Psoas muscle (tissue), 7 donors: ENCODE measurements at regions not wholly inside any gene's neighbourhood (a gene's known extent, or its start where the extent isn't known, plus 50 kb on each side); places are given as distances from the start of the nearest gene placed in this dataset.
A peak's percentile ranks its signal among the peaks of the same experiment; 100 is the strongest.

Experiments used
- ATAC-seq, 4 donors: fragments of 200-7000 bp; cut with Tn5 transposase; one replicate each; pipeline ENCODE4 v1.9.1; 2020; ENCODE audit warnings: moderate library complexity in 3 of 4, mild to moderate bottlenecking in 2 of 4
- DNase-seq, 2 donors: peaks; one replicate each; pipeline ENCODE4 v3.0.0-alpha.2; 2020
- H3K27ac ChIP-seq: fragments of 200-600 bp; one replicate; pipeline ENCODE4 v1.8.0; 2022
- H3K27me3 ChIP-seq, 3 donors: fragments of 200-600 bp in 1 of 3; one replicate each; pipeline versions ENCODE4 v1.6.1 to v1.8.0; 2013 to 2022; ENCODE audit warnings: low read length in 2 of 3, mild to moderate bottlenecking in 2 of 3, moderate library complexity in 1 of 3; ENCODE audit not compliant: insufficient read depth in 3 of 3
- H3K36me3 ChIP-seq, 2 donors: fragments of 200-600 bp in 1 of 2; one replicate each; pipeline versions ENCODE4 v1.6.1 to v1.8.0; 2013 to 2022; ENCODE audit warnings: low read depth in 1 of 2, mild to moderate bottlenecking in 1 of 2, moderate library complexity in 1 of 2; ENCODE audit not compliant: insufficient read depth in 1 of 2
- H3K4me1 ChIP-seq: fragments of 200-600 bp; one replicate; pipeline ENCODE4 v1.8.0; 2022
- H3K4me3 ChIP-seq: fragments of 200-600 bp; one replicate; pipeline ENCODE4 v1.8.0; 2022; ENCODE audit warnings: mild to moderate bottlenecking
- H3K9me3 ChIP-seq: fragments of 200-600 bp; one replicate; pipeline ENCODE4 v1.8.0; 2022
- CTCF ChIP-seq: fragments of 200-600 bp; IDR thresholded peaks from one replicate; pipeline ENCODE4 v1.8.0; 2022; ENCODE audit warnings: antibody characterized with exemption
- WGBS, 3 donors: extraction: QIAGEN DNeasy Blood & Tissue Kit; methylation state at CpG; one replicate each; pipeline versions ENCODE4 v1.1.6 to v1.1.7; 2013; 5-methylcytosine and 5-hydroxymethylcytosine counted together
- intact Hi-C, 2 donors: fragments of 100-400 bp; cut with DNase I; formaldehyde crosslinking; loops; one replicate each; pipeline versions ENCODE4 v1.11.0 to v1.14.2; 2022
- donor health status: healthy with polysubstance abuse.
- donor health status: DM: no; HTN: no; CAD: no; lungs with moderate emphysema.
- donor health status: Bipolar disorder and iron deficiency.
- donor health status: healthy.
- donor health status: DM: yes; HTN: yes; CAD: no.
- donor health status: DM: no; HTN: no; CAD: no.
- donor health status: DM: yes; HTN: yes; CAD: no.

GRCh38 chr3:124429129-124429815, 301.0 kb upstream of the UMPS start:
- Histone ChIP-seq H3K36me3 (peaks cover 0 to 22% of the 10 kb centered on the region in 2 donors), H3K9me3 (no peaks in the 10 kb centered on the region), H3K4me1 (no peaks in the 10 kb centered on the region), H3K27me3 (no peaks in the 10 kb centered on the region), H3K27ac (no peak overlapping the region), H3K4me3 (no peak overlapping the region)
- no peak for TF ChIP-seq CTCF
- no peak for DNase-seq
- intact Hi-C loops, result no loop called here
- ATAC-seq, result no peak
- WGBS, 3 donors, result 40 to 56% (median 46%) methylated on average over 3 of the region's 3 CpGs

GRCh38 chr3:124431331-124431994, 298.8 kb upstream of the UMPS start:
- H3K4me3 ChIP-seq, result no peak overlapping the region
- H3K9me3 ChIP-seq, result no peaks in the 10 kb centered on the region
- no peak for TF ChIP-seq CTCF
- H3K27ac ChIP-seq, result no peak overlapping the region
- H3K36me3 ChIP-seq, result peaks cover 0 to 23% of the 10 kb centered on the region in 2 donors
- WGBS, 3 donors, result 91 to 94% (median 93%) methylated on average over 4 of the region's 4 CpGs
- H3K4me1 ChIP-seq, result no peaks in the 10 kb centered on the region
- DNase-seq (no peak), ATAC-seq (no peak)
- H3K27me3 ChIP-seq, result no peaks in the 10 kb centered on the region
- intact Hi-C loops, result no loop called here

- ATAC-seq (no peak), DNase-seq (peak in 1 of 2 donors; percentile 48)
- no peaks in the 10 kb centered on the region for H3K27me3 ChIP-seq
- intact Hi-C loops, result no loop called here
- H3K4me1 ChIP-seq, result no peaks in the 10 kb centered on the region
- H3K36me3 ChIP-seq, result peaks cover 0 to 23% of the 10 kb centered on the region in 2 donors
- TF ChIP-seq CTCF, result no peak
- no peaks in the 10 kb centered on the region for H3K9me3 ChIP-seq
- H3K27ac ChIP-seq, result no peak overlapping the region
- 94 to 98% (median 94%) methylated on average over 10 of the region's 10 CpGs for WGBS, 3 donors
- no peak overlapping the region for H3K4me3 ChIP-seq
Observed at GRCh38 chr3:124434176-124434575, 296.1 kb upstream of the UMPS start.

- Histone ChIP-seq H3K9me3 (no peaks in the 10 kb centered on the region), H3K27ac (no peak overlapping the region), H3K4me1 (no peaks in the 10 kb centered on the region), H3K4me3 (no peak overlapping the region), H3K36me3 (peaks cover 0 to 19% of the 10 kb centered on the region in 2 donors), H3K27me3 (no peaks in the 10 kb centered on the region)
- 93 to 100% (median 98%) methylated on average over 2 of the region's 2 CpGs for WGBS, 3 donors
- DNase-seq (no peak), ATAC-seq (no peak)
- intact Hi-C loops, result no loop called here
- no peak for TF ChIP-seq CTCF
Observed at GRCh38 chr3:124435467-124435866, 294.8 kb upstream of the UMPS start.
